GM12878 (cell line): ENCODE measurements at regions not wholly inside any gene's neighbourhood (a gene's known extent, or its start where the extent isn't known, plus 50 kb on each side); places are given as distances from the start of the nearest gene placed in this dataset.

Experiments
- ATAC-seq: fragments of 200-7000 bp; cut with Tn5 transposase; 3 replicates; pipeline ENCODE4 v1.9.1; 2020; ENCODE audit warnings: mild to moderate bottlenecking, moderate library complexity
- BruUV-seq: library from RNA; stranded (reverse); fragments of 400-500 nt; replicated peaks from 2 replicates; lab custom pipeline; 2021; lab: Mats Ljungman, UMichigan
- CTCF ChIA-PET: fragments of 300-600 bp; sonication (Branson Sonifier 250); formaldehyde crosslinking; extraction: SDS; loops from one replicate; lab custom pipeline; 2021; ENCODE audit warnings: inconsistent platforms; lab: Yijun Ruan, JAX
- POLR2A ChIA-PET: fragments of 350-600 bp; formaldehyde crosslinking; extraction: SDS; loops from one replicate; lab custom pipeline; 2021; ENCODE audit warnings: inconsistent platforms; lab: Charles Lee
- RAD21 ChIA-PET: fragments of 300-600 bp; sonication (Branson Sonifier 250); formaldehyde crosslinking; loops from one replicate; lab custom pipeline; 2023; ENCODE audit warnings: antibody characterized with exemption; ENCODE audit not compliant: unreplicated experiment; lab: Charles Lee
- SMC1A ChIA-PET: fragments of 300-600 bp; sonication (Branson Sonifier 250); formaldehyde crosslinking; loops from one replicate; lab custom pipeline; 2023; ENCODE audit not compliant: unreplicated experiment, uncharacterized antibody; lab: Charles Lee
- DNase-seq: peaks from one replicate; pipeline ENCODE4 v3.0.0-alpha.2; 2011; ENCODE audit warnings: low read depth, low spot score
- FAIRE-seq: peaks from 3 replicates; lab custom pipeline; 2011; peaks lifted over from hg19 to GRCh38; lab: Jason Lieb, UNC
- H2AFZ ChIP-seq: 2 replicates; pipeline ENCODE4 v1.6.0; 2011; ENCODE audit warnings: low read depth, low read length, control low read depth; ENCODE audit not compliant: control insufficient read depth
- H3K27ac ChIP-seq: 2 replicates; pipeline ENCODE4 v1.5.1; 2011; ENCODE audit warnings: control low read depth; ENCODE audit not compliant: control insufficient read depth, insufficient read depth
- H3K27me3 ChIP-seq, 2 experiments: replicated peaks in 1 of 2; 2 replicates each; pipeline versions ENCODE4 v1.6.0 to v1.6.1; 2011; ENCODE audit warnings: low read length in 1 of 2; ENCODE audit not compliant: control insufficient read depth in 2 of 2, insufficient read depth in 2 of 2
- H3K36me3 ChIP-seq, 2 experiments: 2 replicates each; pipeline ENCODE4 v1.5.1; 2011; ENCODE audit warnings: low read length in 1 of 2; ENCODE audit not compliant: control insufficient read depth in 2 of 2, insufficient read depth in 2 of 2
- H3K4me1 ChIP-seq: 2 replicates; pipeline ENCODE4 v1.6.1; 2011; ENCODE audit warnings: mild to moderate bottlenecking, low read length, moderate library complexity, mixed read lengths; ENCODE audit not compliant: control insufficient read depth, insufficient read depth
- H3K4me2 ChIP-seq: 2 replicates; pipeline ENCODE4 v1.6.0; 2011; ENCODE audit warnings: control low read depth; ENCODE audit not compliant: control insufficient read depth, insufficient read depth
- H3K4me3 ChIP-seq: fragments of 200-600 bp; sonication (generic); 2 replicates; pipeline ENCODE4 v1.5.1; 2016
- H3K79me2 ChIP-seq: 2 replicates; pipeline ENCODE4 v1.6.0; 2011; ENCODE audit warnings: low read length; ENCODE audit not compliant: control insufficient read depth, insufficient read depth
- H3K9ac ChIP-seq: 2 replicates; pipeline ENCODE4 v1.8.0; 2011; ENCODE audit warnings: low read length, control low read depth, mixed read lengths; ENCODE audit not compliant: control insufficient read depth, insufficient read depth
- H3K9me3 ChIP-seq: replicated peaks from 3 replicates; pipeline ENCODE4 v1.5.1; 2011; ENCODE audit warnings: mild to moderate bottlenecking, low read length; ENCODE audit not compliant: control insufficient read depth, insufficient read depth
- H4K20me1 ChIP-seq: 2 replicates; pipeline ENCODE4 v1.6.0; 2011; ENCODE audit not compliant: control insufficient read depth, insufficient read depth
- BCL11A ChIP-seq: IDR thresholded peaks from 2 replicates; pipeline ENCODE4 v1.6.1; 2011; ENCODE audit warnings: low read depth, low read length
- CBFB ChIP-seq: IDR thresholded peaks from 2 replicates; pipeline ENCODE4 v1.6.1; 2016; ENCODE audit warnings: antibody characterized with exemption, low read depth
- CTCF ChIP-seq, 3 experiments: IDR thresholded peaks in 2 of 3; conservative IDR thresholded peaks in 1 of 3; 2 replicates each; pipeline ENCODE4 v1.5.1; 2011; ENCODE audit warnings: low read depth in 3 of 3, low read length in 3 of 3, mild to moderate bottlenecking in 3 of 3, control low read depth in 2 of 3, moderate library complexity in 2 of 3, inconsistent platforms in 1 of 3, mixed read lengths in 1 of 3; ENCODE audit not compliant: control insufficient read depth in 2 of 3, insufficient read depth in 1 of 3; ENCODE audit errors: extremely low read depth in 1 of 3
- EED ChIP-seq: sonication (generic); IDR thresholded peaks from 2 replicates; pipeline ENCODE4 v1.6.1; 2016; ENCODE audit warnings: antibody characterized with exemption, low read depth
- EGR1 ChIP-seq, 2 experiments: IDR thresholded peaks; 1 replicate in 1 of 2; 2 replicates in 1 of 2; pipeline ENCODE4 v1.6.1; 2011 to 2012; ENCODE audit warnings: low read depth in 2 of 2, low read length in 2 of 2, borderline replicate concordance in 1 of 2, mild to moderate bottlenecking in 1 of 2, moderate library complexity in 1 of 2
- ELK1 ChIP-seq: IDR thresholded peaks from 2 replicates; pipeline ENCODE4 v1.6.1; 2012; ENCODE audit warnings: low read depth, low read length, improper control_type of control experiment
- EP300 ChIP-seq, 2 experiments: fragments of 150-350 bp in 1 of 2; IDR thresholded peaks; 2 replicates each; pipeline ENCODE4 v1.6.1; 2011 to 2012; ENCODE audit warnings: low read depth in 2 of 2, low read length in 2 of 2, borderline replicate concordance in 1 of 2, improper control_type of control experiment in 1 of 2, inconsistent platforms in 1 of 2; ENCODE audit not compliant: control insufficient read depth in 1 of 2
- FOXK2 ChIP-seq: fragments of 450-650 bp; IDR thresholded peaks from 2 replicates; pipeline ENCODE4 v1.6.1; 2017; ENCODE audit warnings: mild to moderate bottlenecking, moderate library complexity
- FOXM1 ChIP-seq: IDR thresholded peaks from 2 replicates; pipeline ENCODE4 v1.6.1; 2012; ENCODE audit warnings: low read depth, mild to moderate bottlenecking, inconsistent platforms, low read length, moderate library complexity
- HCFC1 ChIP-seq: fragments of 150-350 bp; IDR thresholded peaks from 2 replicates; pipeline ENCODE4 v1.6.1; 2014; ENCODE audit warnings: low read length
- MEF2B ChIP-seq: fragments of 450-650 bp; IDR thresholded peaks from 2 replicates; pipeline ENCODE4 v1.6.1; 2018; ENCODE audit warnings: mild to moderate bottlenecking, moderate library complexity; ENCODE audit not compliant: partially characterized antibody, poor library complexity, severe bottlenecking
- MXI1 ChIP-seq: fragments of 150-350 bp; IDR thresholded peaks from 2 replicates; pipeline ENCODE4 v1.6.1; 2011; ENCODE audit warnings: low read depth, mild to moderate bottlenecking, inconsistent platforms, low read length, improper control_type of control experiment
- MYB ChIP-seq: fragments of 150-350 bp; IDR thresholded peaks from 2 replicates; pipeline ENCODE4 v1.6.1; 2014; ENCODE audit warnings: mild to moderate bottlenecking, low read depth, low read length, borderline replicate concordance
- NFIC ChIP-seq: IDR thresholded peaks from 2 replicates; pipeline ENCODE4 v1.6.1; 2012; ENCODE audit warnings: low read depth, mild to moderate bottlenecking, inconsistent platforms, low read length, moderate library complexity
- RBBP5 ChIP-seq: fragments of 200-600 bp; sonication (generic); conservative IDR thresholded peaks from 2 replicates; pipeline ENCODE4 v1.6.1; 2016
- SIX5 ChIP-seq: IDR thresholded peaks from 2 replicates; pipeline ENCODE4 v1.6.1; 2011; ENCODE audit warnings: mild to moderate bottlenecking, low read depth, low read length, moderate library complexity; ENCODE audit not compliant: severe bottlenecking
- SRF ChIP-seq, 2 experiments: IDR thresholded peaks; 2 replicates each; pipeline ENCODE4 v1.6.1; 2011; ENCODE audit warnings: low read depth in 2 of 2, low read length in 2 of 2, mild to moderate bottlenecking in 1 of 2, moderate library complexity in 1 of 2
- YBX1 ChIP-seq: fragments of 450-650 bp; IDR thresholded peaks from 2 replicates; pipeline ENCODE4 v1.6.1; 2016; ENCODE audit warnings: antibody characterized with exemption
- WGBS: methylation state at CpG from one replicate; pipeline ENCODE4 v1.1.6; 2016; ENCODE audit warnings: low lambda C conversion rate; ENCODE audit not compliant: insufficient replicate concordance, insufficient coverage; ENCODE audit errors: missing lambda C conversion rate; 5-methylcytosine and 5-hydroxymethylcytosine counted together
- in situ Hi-C: fragments of 300-500 bp; cut with MboI; formaldehyde crosslinking; loops from 9 replicates; pipeline ENCODE4 v1.14.3; 2018; ENCODE audit warnings: mixed read lengths
- intact Hi-C: fragments of 100-400 bp; cut with micrococcal nuclease; formaldehyde crosslinking; loops from one replicate; pipeline ENCODE4 v1.14.2; 2022; ENCODE audit not compliant: unreplicated experiment
- TF ChIP-seq, protein P1 (sequence below): fragments of 450-650 bp; IDR thresholded peaks from 2 replicates; pipeline ENCODE4 v1.6.1; 2018; ENCODE audit warnings: borderline replicate concordance, mild to moderate bottlenecking; ENCODE audit not compliant: partially characterized antibody

DNA sequence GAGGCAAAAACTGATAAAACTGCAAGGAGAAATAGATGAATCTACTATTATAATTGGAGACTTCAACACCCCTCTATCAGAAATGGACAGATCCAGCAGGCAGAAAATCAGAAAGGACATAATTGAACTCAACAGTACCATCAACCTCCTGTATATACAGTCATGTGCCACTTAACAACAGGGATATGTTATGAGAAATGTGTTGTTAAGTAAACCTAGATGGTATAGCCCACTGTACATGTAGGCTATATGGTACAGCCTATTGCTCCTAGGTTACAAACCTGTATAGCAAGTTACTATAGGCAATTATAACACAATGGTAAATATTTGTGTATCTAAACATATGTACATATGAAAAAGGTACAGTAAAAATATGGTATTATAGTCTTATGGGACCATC is 66.8 kb upstream of the PHF21A start (continued):
- TF ChIP-seq FOXK2 (no peak), ELK1 (no peak), MXI1 (no peak), CTCF (IDR thresholded peaks at IDR 0.05 in 2 of 3, conservative IDR thresholded peaks at IDR 0.05 in 1 of 3; ENCODE audit: control insufficient read depth in 2 of 3, extremely low read depth in 1 of 3, insufficient read depth in 1 of 3, low read depth in 3 of 3, low read length in 3 of 3) (no peak), CBFB (no peak), BCL11A (no peak), EED (no peak)

GRCh38 chr11:46183819-46184218 is 62.6 kb upstream of the PHF21A start:
- Histone ChIP-seq H3K4me2 (no peak overlapping the region), H3K4me3 (no peak overlapping the region), H3K36me3 (no peaks in the 10 kb centered on the region), H3K79me2 (no peaks in the 10 kb centered on the region), H3K9ac (no peak overlapping the region), H3K27me3 (peaks cover 1 to 3% of the 10 kb centered on the region in 2 experiments; a peak in 1 of 4 replicates), H3K27ac (no peak overlapping the region), H3K9me3 (no peaks in the 10 kb centered on the region; the same call in 2 of the 3 replicates), H3K4me1 (no peaks in the 10 kb centered on the region), H2AFZ (no peak overlapping the region), H4K20me1 (no peaks in the 10 kb centered on the region; the same call in 1 of the 2 replicates)
- ChIA-PET RAD21 (no interaction called here), SMC1A (no interaction called here), CTCF (no interaction called here), POLR2A (no interaction called here)
- TF ChIP-seq EGR1 (IDR thresholded peaks at IDR 0.05; ENCODE audit: borderline replicate concordance in 1 of 2, low read depth in 2 of 2, low read length in 2 of 2) (no peak), FOXM1 (no peak), MYB (no peak), RBBP5 (no peak), FOXK2 (no peak), YBX1 (no peak), SIX5 (no peak), EP300 (IDR thresholded peaks at IDR 0.05; ENCODE audit: borderline replicate concordance in 1 of 2, control insufficient read depth in 1 of 2, low read depth in 2 of 2, low read length in 2 of 2) (no peak), SRF (IDR thresholded peaks at IDR 0.05; ENCODE audit: low read depth in 2 of 2, low read length in 2 of 2) (no peak), HCFC1 (no peak), MXI1 (no peak), NFIC (no peak), MEF2B (no peak)
- TF ChIP-seq, protein P1, sequence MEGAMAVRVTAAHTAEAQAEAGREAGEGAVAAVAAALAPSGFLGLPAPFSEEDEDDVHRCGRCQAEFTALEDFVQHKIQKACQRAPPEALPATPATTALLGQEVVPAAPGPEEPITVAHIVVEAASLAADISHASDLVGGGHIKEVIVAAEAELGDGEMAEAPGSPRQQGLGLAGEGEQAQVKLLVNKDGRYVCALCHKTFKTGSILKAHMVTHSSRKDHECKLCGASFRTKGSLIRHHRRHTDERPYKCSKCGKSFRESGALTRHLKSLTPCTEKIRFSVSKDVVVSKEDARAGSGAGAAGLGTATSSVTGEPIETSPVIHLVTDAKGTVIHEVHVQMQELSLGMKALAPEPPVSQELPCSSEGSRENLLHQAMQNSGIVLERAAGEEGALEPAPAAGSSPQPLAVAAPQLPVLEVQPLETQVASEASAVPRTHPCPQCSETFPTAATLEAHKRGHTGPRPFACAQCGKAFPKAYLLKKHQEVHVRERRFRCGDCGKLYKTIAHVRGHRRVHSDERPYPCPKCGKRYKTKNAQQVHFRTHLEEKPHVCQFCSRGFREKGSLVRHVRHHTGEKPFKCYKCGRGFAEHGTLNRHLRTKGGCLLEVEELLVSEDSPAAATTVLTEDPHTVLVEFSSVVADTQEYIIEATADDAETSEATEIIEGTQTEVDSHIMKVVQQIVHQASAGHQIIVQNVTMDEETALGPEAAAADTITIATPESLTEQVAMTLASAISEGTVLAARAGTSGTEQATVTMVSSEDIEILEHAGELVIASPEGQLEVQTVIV = no peak
- intact Hi-C loops = no loop called here
- BruUV-seq = no TSS peak
- whole genome bisulfite sequencing = 4% methylated on average over 4 of the region's 4 CpGs
- no peak for ATAC-seq
- no peak for FAIRE-seq
- DNase-seq = no peak
- in situ Hi-C loops = no loop called here
